Lung (tissue), 11 donors: ENCODE measurements at regions not wholly inside any gene's neighbourhood (a gene's known extent, or its start where the extent isn't known, plus 50 kb on each side); places are given as distances from the start of the nearest gene placed in this dataset.
A peak's percentile ranks its signal among the peaks of the same experiment; 100 is the strongest.

Experiments
- ATAC-seq: fragments of 200-7000 bp; cut with Tn5 transposase; one replicate; pipeline ENCODE4 v1.9.1; 2020; ENCODE audit warnings: moderate number of reproducible peaks; ENCODE audit not compliant: insufficient read depth, low FRiP score
- DNase-seq, 3 donors: peaks; one replicate each; pipeline ENCODE4 v3.0.0-alpha.2; 2013 to 2017
- H3K27ac ChIP-seq, 2 donors: one replicate each; pipeline ENCODE4 v1.5.1; 2013; ENCODE audit warnings: mild to moderate bottlenecking in 2 of 2, moderate library complexity in 2 of 2, control low read depth in 1 of 2, inconsistent platforms in 1 of 2, low read depth in 1 of 2, low read length in 1 of 2
- H3K27me3 ChIP-seq, 3 donors: one replicate each; pipeline ENCODE4 v1.5.1; 2013; ENCODE audit warnings: low read length in 2 of 3; ENCODE audit not compliant: control insufficient read depth in 3 of 3, insufficient read depth in 3 of 3
- H3K36me3 ChIP-seq, 4 donors: one replicate each; pipeline ENCODE4 v1.5.1; 2013; ENCODE audit warnings: low read length in 4 of 4, mild to moderate bottlenecking in 1 of 4, moderate library complexity in 1 of 4; ENCODE audit not compliant: control insufficient read depth in 4 of 4, insufficient read depth in 4 of 4
- H3K4me1 ChIP-seq, 5 donors: one replicate each; pipeline ENCODE4 v1.5.1; 2013; ENCODE audit warnings: low read length in 5 of 5, mild to moderate bottlenecking in 2 of 5, moderate library complexity in 1 of 5; ENCODE audit not compliant: control insufficient read depth in 5 of 5, insufficient read depth in 5 of 5
- H3K4me3 ChIP-seq: one replicate; pipeline ENCODE4 v1.5.1; 2013; ENCODE audit warnings: mild to moderate bottlenecking, control low read depth, moderate library complexity
- H3K9ac ChIP-seq, 2 donors: one replicate each; pipeline ENCODE4 v1.5.1; 2013; ENCODE audit warnings: low read length in 2 of 2, control low read depth in 1 of 2; ENCODE audit not compliant: insufficient read depth in 1 of 2
- H3K9me3 ChIP-seq, 4 donors: one replicate each; pipeline ENCODE4 v1.5.1; 2013; ENCODE audit warnings: low read length in 3 of 4, mild to moderate bottlenecking in 1 of 4, moderate library complexity in 1 of 4; ENCODE audit not compliant: control insufficient read depth in 4 of 4, insufficient read depth in 3 of 4
- WGBS, 2 donors: extraction: QIAGEN DNeasy Blood & Tissue Kit; methylation state at CpG; one replicate each; pipeline ENCODE4 v1.1.7; 2013; 5-methylcytosine and 5-hydroxymethylcytosine counted together
- TF ChIP-seq, protein P1 (sequence below): IDR thresholded peaks from 2 replicates; pipeline ENCODE4 v1.5.1; 2012; ENCODE audit warnings: mild to moderate bottlenecking; ENCODE audit errors: control extremely low read depth, extremely low read depth
- donor health status: control.
- donor health status: control.
- donor health status: Bipolar disorder and iron deficiency.
- donor health status: healthy.
- donor health status: DM: yes; HTN: yes; CAD: no.

DNA sequence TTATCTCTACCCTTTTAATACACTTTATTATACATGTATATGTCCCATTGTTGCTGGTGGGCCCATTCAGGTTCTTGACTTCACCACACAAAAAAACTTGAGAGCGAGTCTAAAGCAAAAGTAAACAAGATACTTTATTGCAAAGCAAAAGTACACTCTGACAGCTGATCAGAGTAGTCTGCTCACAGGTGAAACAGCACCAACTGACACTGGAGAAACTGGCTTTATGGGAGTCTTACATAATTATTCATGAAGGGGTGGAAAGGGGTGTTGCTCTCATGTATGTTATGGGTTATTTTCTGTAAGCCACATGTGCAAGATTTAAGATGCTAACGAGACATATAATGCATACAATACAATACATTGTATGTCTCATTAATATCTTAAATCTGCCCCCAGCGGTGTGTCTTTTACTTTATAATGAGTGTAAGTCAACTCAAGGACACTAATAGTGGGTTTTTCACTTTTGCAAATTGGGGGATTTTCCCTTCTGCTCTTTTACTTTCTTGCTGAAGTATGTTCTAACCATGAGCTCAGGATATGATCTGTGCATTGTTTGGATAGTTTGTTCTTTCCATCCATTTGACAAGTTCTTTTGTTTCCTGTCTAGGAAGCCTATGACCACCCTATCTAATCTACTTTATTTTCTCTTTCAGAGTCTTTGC is 256.1 kb upstream of the ITM2A start:
- Histone ChIP-seq H3K4me3 (no peak overlapping the region), H3K27ac (no peak overlapping the region), H3K9me3 (no peaks in the 10 kb centered on the region), H3K9ac (no peak overlapping the region), H3K36me3 (no peaks in the 10 kb centered on the region), H3K4me1 (no peaks in the 10 kb centered on the region), H3K27me3 (no peaks in the 10 kb centered on the region)
- ATAC-seq (no peak), DNase-seq (peak in 1 of 3 donors; percentile 0)
- TF ChIP-seq, protein P1, sequence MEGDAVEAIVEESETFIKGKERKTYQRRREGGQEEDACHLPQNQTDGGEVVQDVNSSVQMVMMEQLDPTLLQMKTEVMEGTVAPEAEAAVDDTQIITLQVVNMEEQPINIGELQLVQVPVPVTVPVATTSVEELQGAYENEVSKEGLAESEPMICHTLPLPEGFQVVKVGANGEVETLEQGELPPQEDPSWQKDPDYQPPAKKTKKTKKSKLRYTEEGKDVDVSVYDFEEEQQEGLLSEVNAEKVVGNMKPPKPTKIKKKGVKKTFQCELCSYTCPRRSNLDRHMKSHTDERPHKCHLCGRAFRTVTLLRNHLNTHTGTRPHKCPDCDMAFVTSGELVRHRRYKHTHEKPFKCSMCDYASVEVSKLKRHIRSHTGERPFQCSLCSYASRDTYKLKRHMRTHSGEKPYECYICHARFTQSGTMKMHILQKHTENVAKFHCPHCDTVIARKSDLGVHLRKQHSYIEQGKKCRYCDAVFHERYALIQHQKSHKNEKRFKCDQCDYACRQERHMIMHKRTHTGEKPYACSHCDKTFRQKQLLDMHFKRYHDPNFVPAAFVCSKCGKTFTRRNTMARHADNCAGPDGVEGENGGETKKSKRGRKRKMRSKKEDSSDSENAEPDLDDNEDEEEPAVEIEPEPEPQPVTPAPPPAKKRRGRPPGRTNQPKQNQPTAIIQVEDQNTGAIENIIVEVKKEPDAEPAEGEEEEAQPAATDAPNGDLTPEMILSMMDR: no peak
- 57 to 90% methylated on average over 3 of the region's 3 CpGs for WGBS, 2 donors

DNA sequence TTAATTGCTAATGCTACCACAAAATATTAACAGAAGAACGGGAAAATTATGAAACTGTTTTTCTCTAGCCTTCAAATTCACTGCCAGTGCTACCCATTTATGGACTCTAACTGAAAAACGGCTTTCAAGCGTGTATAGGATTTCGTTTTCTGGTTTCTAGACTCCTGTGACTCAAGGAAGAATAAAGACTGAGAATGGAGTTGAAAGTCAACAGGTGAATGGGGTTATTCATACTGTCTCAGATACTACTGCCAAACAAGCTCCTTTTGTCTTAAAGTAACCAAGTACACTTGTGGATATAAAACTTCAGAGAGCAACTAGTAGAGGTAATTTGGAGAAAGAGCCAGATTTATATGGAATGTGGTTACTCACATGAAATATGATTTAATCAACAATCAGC is 251.1 kb upstream of the ITM2A start:
- ATAC-seq (no peak), DNase-seq (no peak)
- no peak overlapping the region for H3K27ac ChIP-seq
- H3K4me3 ChIP-seq: no peak overlapping the region
- TF ChIP-seq, protein P1: no peak
- no peaks in the 10 kb centered on the region for H3K36me3 ChIP-seq
- H3K9ac ChIP-seq: no peak overlapping the region
- no peaks in the 10 kb centered on the region for H3K4me1 ChIP-seq
- no peaks in the 10 kb centered on the region for H3K9me3 ChIP-seq
- no peaks in the 10 kb centered on the region for H3K27me3 ChIP-seq
- WGBS, 2 donors: 54 to 82% methylated on average over 4 of the region's 4 CpGs

DNA sequence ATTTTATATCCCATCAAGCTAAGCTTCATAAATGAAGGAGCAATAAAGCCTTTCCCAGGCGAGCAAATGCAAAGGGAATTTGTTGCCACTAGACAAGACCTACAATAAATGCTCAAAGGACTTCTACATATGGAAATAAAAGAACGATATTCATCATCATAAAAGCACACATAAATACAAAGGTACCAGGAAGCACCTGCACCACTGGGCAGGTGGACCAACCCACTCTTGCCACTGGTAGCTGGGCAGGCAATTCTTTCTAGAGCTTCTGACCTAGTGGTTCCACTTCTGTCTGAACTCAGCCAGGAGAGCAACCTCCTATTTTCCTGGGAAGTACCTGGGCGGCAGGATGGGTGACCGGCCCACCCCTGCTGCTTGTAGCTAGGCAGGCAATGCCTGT is 237.2 kb upstream of the ITM2A start:
- DNase-seq (no peak), ATAC-seq (no peak)
- Histone ChIP-seq H3K36me3 (no peaks in the 10 kb centered on the region), H3K9me3 (peaks cover 0 to 1% (median 0%) of the 10 kb centered on the region in 4 donors), H3K27me3 (no peaks in the 10 kb centered on the region), H3K27ac (no peak overlapping the region), H3K9ac (no peak overlapping the region), H3K4me1 (no peaks in the 10 kb centered on the region), H3K4me3 (no peak overlapping the region)
- TF ChIP-seq, protein P1: no peak
- 80 to 88% methylated on average over 4 of the region's 4 CpGs for WGBS, 2 donors
